ENCODE measurements at regions not wholly inside any gene's neighbourhood (a gene's known extent, or its start where the extent isn't known, plus 50 kb on each side); places are given as distances from the start of the nearest gene placed in this dataset.

GRCh38 chr1:55468142-55468795, 253.1 kb upstream of the USP24 start:
- Histone ChIP-seq H3K4me2 (ENCODE audit: insufficient read depth in 1 of 2, low read depth in 2 of 2, low read length in 2 of 2) (no peak overlapping the region), H4K8ac (ENCODE audit: extremely low read depth, insufficient read depth, low read length) (no peak overlapping the region), H4K91ac (replicated peaks; ENCODE audit: insufficient read length, low read length) (no peak overlapping the region), H2BK20ac (ENCODE audit: low read length) (no peak overlapping the region), H3K4me3 (ENCODE audit: extremely low read depth in 1 of 4, insufficient read depth in 2 of 4, low read depth in 3 of 4, low read length in 4 of 4) (no peak overlapping the region), H2BK120ac (replicated peaks; ENCODE audit: low read depth, low read length) (no peak overlapping the region), H3K4me1 (replicated peaks in 1 of 4; ENCODE audit: control insufficient read depth in 3 of 4, insufficient read depth in 4 of 4, low read length in 3 of 4) (no peaks in the 10 kb centered on the region), H2AFZ (ENCODE audit: low read length) (no peak overlapping the region), H3K27ac (ENCODE audit: low read depth, low read length) (no peak overlapping the region), H2BK5ac (ENCODE audit: low read depth, low read length) (no peak overlapping the region), H4K20me1 (replicated peaks in 1 of 2; ENCODE audit: control insufficient read depth in 1 of 2, insufficient read depth in 2 of 2, low read length in 2 of 2) (no peaks in the 10 kb centered on the region), H2BK15ac (ENCODE audit: low read length) (no peak overlapping the region), H3K23ac (ENCODE audit: insufficient read length) (no peak overlapping the region), H3K56ac (replicated peaks; ENCODE audit: insufficient read length, low read depth, low read length) (no peak overlapping the region), H3K27me3 (replicated peaks in 1 of 4; ENCODE audit: control insufficient read depth in 3 of 4, extremely low read depth in 1 of 4, insufficient read depth in 3 of 4, low read length in 3 of 4) (no peaks in the 10 kb centered on the region), H3K36me3 (ENCODE audit: control insufficient read depth in 2 of 4, insufficient read depth in 4 of 4, low read length in 3 of 4) (no peaks in the 10 kb centered on the region), H2BK12ac (ENCODE audit: low read depth, low read length) (no peak overlapping the region), H3K23me2 (ENCODE audit: low read depth, low read length) (no peaks in the 10 kb centered on the region), H4K5ac (ENCODE audit: insufficient read length, low read depth, low read length) (no peak overlapping the region), H3K79me2 (ENCODE audit: control insufficient read depth in 1 of 2, insufficient read depth in 2 of 2, low read length in 2 of 2) (no peaks in the 10 kb centered on the region), H3K79me1 (ENCODE audit: low read depth, low read length) (no peaks in the 10 kb centered on the region), H3K4ac (replicated peaks; ENCODE audit: insufficient read length, low read depth, low read length) (no peak overlapping the region), H3K9ac (replicated peaks in 1 of 4; ENCODE audit: extremely low read depth in 1 of 4, low read depth in 3 of 4, low read length in 3 of 4) (no peak overlapping the region), H2AK5ac (ENCODE audit: low read depth, low read length) (no peak overlapping the region), H3K9me3 (ENCODE audit: insufficient read depth in 2 of 2, low read depth in 1 of 2, low read length in 1 of 2) (no peaks in the 10 kb centered on the region), H3K18ac (ENCODE audit: extremely low read depth, low read length) (no peak overlapping the region), H3K14ac (ENCODE audit: insufficient read length) (no peak overlapping the region)
- DNase-seq (ENCODE audit: low read depth in 1 of 2, low spot score in 2 of 2), result no peak
- 83% methylated on average over 7 of the region's 7 CpGs; no CpG with 5 or more reads in 1 of the 2 experiments for WGBS, 2 experiments (ENCODE audit: extremely low coverage in 1 of 2, insufficient coverage in 1 of 2, insufficient read length in 1 of 2, insufficient replicate concordance in 2 of 2, low coverage in 1 of 2, low lambda C conversion rate in 2 of 2, missing lambda C conversion rate in 1 of 2)
- ChIA-PET POLR2A (ENCODE audit: partially characterized antibody) (no interaction called here), CTCF (ENCODE audit: partially characterized antibody) (interaction anchor here (2.1 to 2.5 kb wide), 2 partner anchors 11 to 92 kb away, joined by 4 to 9 read pairs; no protein-coding TSS in a partner anchor)
- no peak for FAIRE-seq
- TF ChIP-seq EZH2 (IDR thresholded peaks at IDR 0.05; ENCODE audit: low read depth, low read length, severe bottlenecking), result no peak
- no peak for TF ChIP-seq SRF (IDR thresholded peaks at IDR 0.05; ENCODE audit: low read depth, low read length)
- TF ChIP-seq CEBPB (IDR thresholded peaks at IDR 0.05; ENCODE audit: low read depth, low read length), result no peak
- TF ChIP-seq CTBP2 (IDR thresholded peaks at IDR 0.05; ENCODE audit: borderline replicate concordance, insufficient read depth, insufficient read length, low read length), result no peak
- no peak for TF ChIP-seq SP4 (IDR thresholded peaks at IDR 0.05; ENCODE audit: low read length)
- TF ChIP-seq CHD2 (IDR thresholded peaks at IDR 0.05; ENCODE audit: low read length), result no peak
- no peak for TF ChIP-seq ASH2L (IDR thresholded peaks at IDR 0.05; ENCODE audit: low read length)
- TF ChIP-seq YY1 (IDR thresholded peaks at IDR 0.05; ENCODE audit: low read depth, low read length), result no peak
- TF ChIP-seq JUN (IDR thresholded peaks at IDR 0.05; ENCODE audit: low read depth, low read length), result no peak
- no peak for TF ChIP-seq CBX8 (IDR thresholded peaks at IDR 0.05; ENCODE audit: borderline replicate concordance, low read depth, low read length)
- TF ChIP-seq POLR2A (IDR thresholded peaks at IDR 0.05; ENCODE audit: control extremely low read depth in 1 of 2, low read depth in 2 of 2, low read length in 2 of 2), result no peak
- no peak for TF ChIP-seq BCL11A (IDR thresholded peaks at IDR 0.05; ENCODE audit: low read depth in 2 of 2, low read length in 2 of 2)
- no peak for TF ChIP-seq TEAD4 (IDR thresholded peaks at IDR 0.05; ENCODE audit: low read depth, low read length)
- no peak for TF ChIP-seq NANOG (IDR thresholded peaks at IDR 0.05; ENCODE audit: insufficient read depth, low read depth, low read length, poor library complexity, severe bottlenecking)
- TF ChIP-seq TAF7 (optimal IDR thresholded peaks at IDR 0.05; ENCODE audit: borderline replicate concordance, low read depth, low read length), result no peak
